PC-3 (cell line): ENCODE measurements at regions not wholly inside any gene's neighbourhood (a gene's known extent, or its start where the extent isn't known, plus 50 kb on each side); places are given as distances from the start of the nearest gene placed in this dataset.

Source experiments
- ATAC-seq: fragments of 200-7000 bp; cut with Tn5 transposase; 2 replicates; pipeline ENCODE4 v1.9.1; 2020; ENCODE audit warnings: mild to moderate bottlenecking, moderate library complexity
- BruUV-seq: library from RNA; stranded (reverse); fragments of 400-500 nt; replicated peaks from 2 replicates; lab custom pipeline; 2021; lab: Mats Ljungman, UMichigan
- CTCF ChIA-PET: fragments of 300-600 bp; sonication (Branson Sonifier 250); formaldehyde crosslinking; loops from one replicate; lab custom pipeline; 2022; ENCODE audit warnings: antibody characterized with exemption; lab: Charles Lee
- POLR2A ChIA-PET: fragments of 300-600 bp; sonication (Branson Sonifier 250); formaldehyde crosslinking; loops from one replicate; lab custom pipeline; 2022; ENCODE audit warnings: antibody characterized with exemption; ENCODE audit not compliant: unreplicated experiment; lab: Charles Lee
- DNase-seq: peaks from one replicate; pipeline ENCODE4 v3.0.0-alpha.2; 2015
- H2AFZ ChIP-seq: fragments of 300-600 bp; sonication (generic); 2 replicates; pipeline ENCODE4 v1.6.0; 2016; ENCODE audit warnings: antibody characterized with exemption, low read length
- H3F3A ChIP-seq: fragments of 300-600 bp; sonication (generic); one replicate; pipeline ENCODE4 v1.6.0; 2017; ENCODE audit warnings: antibody characterized with exemption, low read length, control low read depth, mild to moderate bottlenecking; ENCODE audit not compliant: unreplicated experiment
- H3K27ac ChIP-seq: fragments of 300-600 bp; sonication (generic); 2 replicates; pipeline ENCODE4 v1.5.1; 2016; ENCODE audit warnings: mild to moderate bottlenecking, low read length
- H3K27me3 ChIP-seq: fragments of 300-600 bp; sonication (generic); 2 replicates; pipeline ENCODE4 v1.6.1; 2016; ENCODE audit warnings: low read length, mixed read lengths
- H3K36me3 ChIP-seq: fragments of 300-600 bp; sonication (generic); 2 replicates; pipeline ENCODE4 v1.6.1; 2016; ENCODE audit warnings: low read depth, mixed run types, low read length, mixed read lengths
- H3K4me1 ChIP-seq: fragments of 300-600 bp; sonication (generic); 2 replicates; pipeline ENCODE4 v1.5.1; 2016; ENCODE audit warnings: low read length; ENCODE audit not compliant: insufficient read depth
- H3K4me2 ChIP-seq: fragments of 300-600 bp; sonication (generic); 2 replicates; pipeline ENCODE4 v1.6.0; 2016; ENCODE audit warnings: low read length
- H3K4me3 ChIP-seq: fragments of 300-600 bp; sonication (generic); 2 replicates; pipeline ENCODE4 v1.5.1; 2016; ENCODE audit warnings: mild to moderate bottlenecking, low read length, mixed read lengths
- H3K79me2 ChIP-seq: fragments of 300-600 bp; sonication (generic); 2 replicates; pipeline ENCODE4 v1.6.1; 2017; ENCODE audit warnings: low read length, mixed read lengths
- H3K9ac ChIP-seq: fragments of 300-600 bp; sonication (generic); 2 replicates; pipeline ENCODE4 v1.6.0; 2016; ENCODE audit warnings: mild to moderate bottlenecking, low read length
- H3K9me2 ChIP-seq: fragments of 300-600 bp; sonication (generic); replicated peaks from 2 replicates; pipeline ENCODE4 v1.6.1; 2016; ENCODE audit warnings: mixed run types, low read length, mixed read lengths
- H3K9me3 ChIP-seq: fragments of 300-600 bp; sonication (generic); 2 replicates; pipeline ENCODE4 v1.6.1; 2016; ENCODE audit warnings: low read length, mixed read lengths
- H4K20me1 ChIP-seq: fragments of 300-600 bp; sonication (generic); 2 replicates; pipeline ENCODE4 v1.6.1; 2016; ENCODE audit warnings: low read length, mixed read lengths
- CTCF ChIP-seq: fragments of 300-600 bp; sonication (generic); conservative IDR thresholded peaks from 2 replicates; pipeline ENCODE4 v1.5.1; 2017; ENCODE audit warnings: antibody characterized with exemption, low read depth, mild to moderate bottlenecking, low read length
- EZH2 ChIP-seq: fragments of 300-600 bp; sonication (generic); IDR thresholded peaks from one replicate; pipeline ENCODE4 v1.6.1; 2017; ENCODE audit warnings: antibody characterized with exemption, mild to moderate bottlenecking, low read length; ENCODE audit not compliant: unreplicated experiment
- EZH2phosphoT487 ChIP-seq: fragments of 300-600 bp; sonication (generic); IDR thresholded peaks from 2 replicates; pipeline ENCODE4 v1.6.1; 2018; ENCODE audit warnings: mild to moderate bottlenecking, antibody characterized with exemption, low read length, borderline replicate concordance
- intact Hi-C: fragments of 100-400 bp; cut with micrococcal nuclease; formaldehyde crosslinking; loops from 2 replicates; pipeline ENCODE4 v1.9.0; 2023

GRCh38 chr13:27352698-27353097 lies 71.7 kb upstream of the GTF3A start:
- DNase-seq (no peak), ATAC-seq (no peak)
- Histone ChIP-seq H3K9me3 (no peaks in the 10 kb centered on the region), H3K27ac (0 out of 2 replicates have a peak overlapping the region, but pooled peaks have one; percentile 28), H3K4me3 (peak overlapping the region; percentile 60; the same call in 1 of the 2 replicates), H3K36me3 (no peaks in the 10 kb centered on the region), H3K9ac (no peak overlapping the region), H3K4me1 (peaks cover 12% of the 10 kb centered on the region), H4K20me1 (no peaks in the 10 kb centered on the region), H3K27me3 (no peaks in the 10 kb centered on the region), H3K79me2 (no peaks in the 10 kb centered on the region), H3F3A (no peaks in the 10 kb centered on the region), H3K4me2 (peak overlapping the region; percentile 83), H3K9me2 (no peaks in the 10 kb centered on the region), H2AFZ (peak overlapping the region; percentile 86)
- TF ChIP-seq EZH2phosphoT487 (no peak), EZH2 (no peak), CTCF (no peak)
- POLR2A ChIA-PET = no interaction called here
- intact Hi-C loops = no loop called here
- BruUV-seq = no TSS peak
- CTCF ChIA-PET = interaction anchor here (1.0 to 1.2 kb wide), 2 partner anchors 380 to 406 kb away, joined by 3 to 4 read pairs; no protein-coding TSS in a partner anchor

GRCh38 chr13:27353166-27353583 lies 71.2 kb upstream of the GTF3A start:
- no peaks in the 10 kb centered on the region for H3K9me3 ChIP-seq
- peak overlapping the region; percentile 51 for H3K9ac ChIP-seq
- H2AFZ ChIP-seq = peak overlapping the region; percentile 86
- intact Hi-C loops = no loop called here
- H3K4me1 ChIP-seq = peaks cover 12% of the 10 kb centered on the region
- no peaks in the 10 kb centered on the region for H4K20me1 ChIP-seq
- ChIA-PET CTCF (interaction anchor here (0.5 to 1.0 kb wide), 3 partner anchors 14 to 381 kb away, joined by 4 to 10 read pairs (median 4); no protein-coding TSS in a partner anchor), POLR2A (no interaction called here)
- H3K27ac ChIP-seq = peak overlapping the region; percentile 28
- H3K4me2 ChIP-seq = peak overlapping the region; percentile 83
- TF ChIP-seq CTCF (no peak), EZH2phosphoT487 (no peak), EZH2 (no peak)
- no peaks in the 10 kb centered on the region for H3K36me3 ChIP-seq
- no peaks in the 10 kb centered on the region for H3K79me2 ChIP-seq
- H3K27me3 ChIP-seq = no peaks in the 10 kb centered on the region
- no TSS peak for BruUV-seq
- no peaks in the 10 kb centered on the region for H3K9me2 ChIP-seq
- H3K4me3 ChIP-seq = peak overlapping the region; percentile 60
- DNase-seq (peak; percentile 74), ATAC-seq (peak; percentile 90)
- no peaks in the 10 kb centered on the region for H3F3A ChIP-seq

- Histone ChIP-seq H4K20me1 (no peaks in the 10 kb centered on the region), H3K9ac (peak overlapping the region; percentile 51), H2AFZ (peak overlapping the region; percentile 86), H3K9me2 (no peaks in the 10 kb centered on the region), H3K4me3 (peak overlapping the region; percentile 60), H3K4me2 (peak overlapping the region; percentile 83), H3K27ac (peak overlapping the region; percentile 28; the same call in 1 of the 2 replicates), H3K27me3 (no peaks in the 10 kb centered on the region), H3K36me3 (no peaks in the 10 kb centered on the region), H3K79me2 (no peaks in the 10 kb centered on the region), H3K9me3 (no peaks in the 10 kb centered on the region), H3K4me1 (peaks cover 12% of the 10 kb centered on the region), H3F3A (no peaks in the 10 kb centered on the region)
- POLR2A ChIA-PET = no interaction called here
- intact Hi-C loops = no loop called here
- DNase-seq = no peak
- TF ChIP-seq EZH2phosphoT487 (no peak), CTCF (no peak), EZH2 (no peak)
- CTCF ChIA-PET = interaction anchor here (0.7 kb wide), 1 partner anchor 382 kb away, joined by 4 read pairs; no protein-coding TSS in a partner anchor
- peak; percentile 8; the same call in 1 of the 2 replicates for ATAC-seq
- BruUV-seq = TSS peak; percentile 44
Measured at GRCh38 chr13:27353708-27354107, 70.7 kb upstream of the GTF3A start.
